NCI-H2227 (cell line): ENCODE measurements at regions not wholly inside any gene's neighbourhood (a gene's known extent, or its start where the extent isn't known, plus 50 kb on each side); places are given as distances from the start of the nearest gene placed in this dataset.
A peak's percentile ranks its signal among the peaks of the same experiment; 100 is the strongest.
"Not testable (repeated sequence)": the region's sequence is repeated elsewhere in the genome, so short reads cannot be mapped to it uniquely, and the experiment has no call there.

Source experiments
- DNase-seq: peaks from one replicate; lab custom pipeline; 2025; ENCODE audit not compliant: unreplicated experiment; lab: John Stamatoyannopoulos, UW

DNA sequence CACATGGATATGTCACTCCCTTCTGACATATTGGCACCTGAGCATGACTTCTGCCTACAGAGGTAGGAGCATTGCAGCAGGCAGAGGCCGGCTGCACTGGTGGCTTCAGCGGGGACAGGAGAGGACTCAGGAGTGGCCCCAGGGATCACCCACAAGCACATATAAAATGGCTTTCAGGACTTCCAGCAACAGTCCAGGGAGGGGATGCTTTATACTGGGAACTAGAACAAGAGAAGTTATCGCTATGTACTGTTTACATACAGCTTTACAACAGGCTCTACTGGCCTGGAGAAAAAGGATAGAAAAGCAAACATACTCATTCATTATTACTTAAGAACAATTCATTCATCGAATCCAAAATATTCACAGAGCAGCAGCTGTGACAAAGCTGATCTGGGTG is 337.8 kb downstream of the THBS2 start:
- no peak for DNase-seq

DNA sequence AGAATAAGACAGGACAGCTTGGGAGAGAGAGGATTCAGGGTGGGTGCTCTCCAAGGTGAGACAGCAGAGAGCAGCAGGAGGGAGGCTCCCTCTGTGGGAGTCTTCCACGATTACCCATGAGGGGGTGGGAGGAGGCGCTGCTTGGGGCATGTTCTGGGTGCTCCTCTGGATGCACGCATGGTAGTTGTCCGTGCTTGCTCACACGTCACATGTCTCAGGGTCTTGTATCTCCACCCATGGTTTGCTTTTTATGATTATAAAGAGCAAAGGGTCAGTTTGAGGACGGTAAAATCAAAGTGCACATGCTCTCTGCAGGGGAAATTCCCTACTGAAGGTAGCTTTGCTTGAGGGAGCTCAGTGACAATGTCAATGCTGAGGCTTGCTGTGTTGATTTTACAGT is 338.4 kb downstream of the THBS2 start:
- no peak for DNase-seq

DNA sequence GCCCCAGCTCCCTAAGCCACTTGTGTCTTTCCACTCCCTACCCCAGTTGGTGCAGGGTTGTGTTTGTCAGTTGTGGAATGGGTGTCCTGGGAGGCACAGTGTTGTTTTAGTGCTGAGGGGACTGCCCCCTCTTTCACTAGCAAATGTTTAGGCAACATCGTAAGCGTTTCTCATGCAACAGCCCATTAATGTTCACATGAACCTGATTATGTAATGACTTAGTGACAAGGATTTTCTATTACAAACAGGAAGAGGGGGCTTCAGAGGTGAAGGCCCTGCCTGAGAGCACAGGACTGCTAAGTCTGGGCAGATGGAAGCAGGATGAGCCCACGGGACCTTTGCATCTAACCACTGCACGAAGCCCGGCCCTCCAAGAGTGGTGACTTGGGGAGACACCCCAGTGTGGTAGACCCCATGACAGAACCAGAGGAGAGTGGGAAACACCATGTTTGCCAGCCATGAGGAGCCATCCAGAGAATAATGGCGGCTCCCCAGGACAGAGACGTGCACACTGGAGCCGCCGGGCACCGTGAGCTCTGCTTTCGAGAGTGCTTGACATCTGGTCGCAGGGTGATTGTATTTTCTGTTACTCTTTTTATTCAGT is 339.7 kb downstream of the THBS2 start:
- no peak for DNase-seq

GRCh38 chr6:168913231-168913865 is 340.3 kb downstream of the THBS2 start:
- DNase-seq = not testable (repeated sequence)

GRCh38 chr6:168909288-168909687 is 344.4 kb downstream of the THBS2 start:
- no peak for DNase-seq

DNA sequence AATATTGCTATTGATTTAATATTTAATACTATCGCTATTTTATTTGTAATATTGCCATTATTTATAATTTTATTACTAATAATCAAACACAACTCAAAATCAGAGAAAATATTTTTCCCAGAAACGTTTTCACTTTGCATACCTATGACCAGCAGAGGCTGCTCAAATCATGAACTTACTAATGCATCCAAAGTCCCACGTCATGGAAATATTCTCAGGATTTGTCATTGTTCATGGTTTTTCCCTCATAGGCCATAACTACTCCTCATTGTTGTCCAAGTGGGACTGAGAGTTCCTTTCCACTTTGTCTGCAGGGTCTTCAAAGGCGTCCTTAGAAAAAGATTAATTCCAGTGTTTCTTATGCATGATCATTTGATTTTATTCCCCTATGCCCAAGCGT is 344.8 kb downstream of the THBS2 start:
- no peak for DNase-seq

GRCh38 chr6:168908166-168908565 is 345.5 kb downstream of the THBS2 start:
- DNase-seq = no peak

GRCh38 chr6:168906391-168906790 is 347.3 kb downstream of the THBS2 start:
- no peak for DNase-seq

DNA sequence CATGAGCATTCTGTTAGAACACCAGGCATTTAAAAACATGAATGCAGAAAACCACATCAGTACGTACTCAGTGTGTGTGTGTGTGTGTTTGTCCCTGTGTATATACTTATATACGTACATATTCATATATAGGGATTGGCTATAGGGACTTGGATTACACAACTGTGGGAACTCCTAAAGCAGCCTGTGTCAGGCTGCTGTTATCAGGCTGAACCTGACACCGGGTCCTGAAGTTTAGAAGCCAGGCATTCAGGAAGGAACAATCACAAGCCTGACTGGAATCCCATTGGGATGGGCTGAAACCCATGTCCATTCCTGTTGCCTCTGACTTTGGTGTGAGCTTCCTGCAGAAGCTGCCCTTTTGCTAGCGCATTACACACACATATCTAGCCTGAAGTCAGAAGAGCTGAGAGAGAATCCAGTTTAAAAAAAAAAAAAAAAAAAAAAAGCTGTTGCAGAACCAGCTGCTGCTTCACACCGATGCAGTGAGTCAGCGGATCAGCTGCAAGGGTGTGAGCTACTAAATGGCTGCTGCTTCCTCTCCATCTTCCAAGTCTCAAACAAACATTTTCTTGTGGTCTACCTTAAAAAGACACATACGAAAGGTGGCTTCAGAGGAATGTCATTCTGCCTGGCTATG is 348.1 kb downstream of the THBS2 start:
- no peak for DNase-seq

GRCh38 chr6:168903613-168904345 is 349.9 kb downstream of the THBS2 start:
- no peak for DNase-seq

- no peak for DNase-seq
Observed at GRCh38 chr6:168902075-168902474, 351.6 kb downstream of the THBS2 start.

DNA sequence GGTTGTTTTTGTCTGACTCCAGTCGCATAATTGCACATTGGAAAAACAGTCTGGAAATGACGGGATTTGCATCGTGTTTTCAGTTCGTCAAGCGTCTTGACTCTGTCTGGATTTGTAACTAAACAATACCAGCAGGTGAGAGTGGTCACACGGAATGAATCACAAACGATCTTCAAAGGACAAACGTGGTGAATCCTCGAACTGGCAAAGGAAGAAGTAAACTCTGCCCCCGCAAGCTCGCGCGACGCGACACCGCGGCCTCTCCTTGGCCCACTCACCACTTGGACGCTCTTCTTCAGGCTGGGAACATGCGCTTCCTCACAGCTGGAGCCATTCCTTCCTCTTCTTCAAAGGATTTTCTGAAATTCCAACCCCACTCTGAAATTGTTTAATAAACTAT is 352.6 kb downstream of the THBS2 start:
- no peak for DNase-seq

- no peak for DNase-seq
Observed at GRCh38 chr6:168896321-168896720, 357.3 kb downstream of the THBS2 start.

DNA sequence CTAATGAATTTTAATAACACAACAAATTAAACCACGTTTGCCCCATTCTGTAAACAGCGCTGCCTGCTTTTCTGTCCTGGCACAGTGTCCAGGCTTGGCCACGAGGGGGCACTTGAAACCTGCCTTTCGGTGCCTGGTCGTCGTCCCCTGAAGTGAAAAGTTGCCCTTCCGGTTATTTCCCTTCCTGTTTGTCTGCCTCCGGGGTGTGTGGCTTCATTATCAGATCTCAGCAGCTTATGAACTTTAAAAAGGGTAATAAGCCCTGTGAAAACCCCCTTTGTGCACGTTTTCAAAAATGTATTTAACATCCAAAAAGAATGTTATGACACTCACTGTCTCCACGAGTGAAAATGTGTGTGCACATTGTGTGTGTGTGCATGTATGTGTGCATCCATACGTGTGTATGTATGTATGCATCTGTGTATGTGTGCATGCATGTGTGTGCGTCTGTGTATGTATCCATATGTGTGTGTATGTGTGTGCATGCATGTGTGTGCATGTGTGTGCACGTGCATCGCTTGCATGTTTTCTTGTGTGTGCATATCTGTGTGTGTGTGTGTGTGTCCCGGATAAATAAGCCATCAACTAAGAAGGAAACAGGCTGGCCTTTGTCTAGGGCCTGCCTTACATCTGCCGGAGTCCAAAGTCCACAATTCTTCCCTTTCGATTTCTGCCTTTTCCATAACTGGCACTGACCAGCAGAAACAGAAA is 358.4 kb downstream of the THBS2 start:
- DNase-seq = peak; percentile 16

DNA sequence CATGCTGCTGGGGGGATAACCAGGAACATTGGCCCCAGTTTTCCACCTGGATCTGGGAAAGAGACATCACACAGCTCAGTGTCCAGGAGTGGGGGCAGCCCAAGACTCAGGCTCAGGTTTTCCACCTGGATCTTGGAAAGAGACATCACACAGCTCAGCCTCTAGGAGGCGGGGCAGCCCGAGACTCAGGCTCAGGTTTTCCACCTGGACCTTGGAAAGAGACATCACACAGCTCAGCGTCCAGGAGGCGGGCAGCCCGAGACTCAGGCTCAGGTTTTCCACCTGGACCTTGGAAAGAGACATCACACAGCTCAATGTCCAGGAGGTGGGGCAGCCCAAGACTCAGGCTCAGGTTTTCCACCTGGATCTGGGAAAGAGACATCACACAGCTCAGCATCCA is 361.6 kb downstream of the THBS2 start:
- no peak for DNase-seq

DNA sequence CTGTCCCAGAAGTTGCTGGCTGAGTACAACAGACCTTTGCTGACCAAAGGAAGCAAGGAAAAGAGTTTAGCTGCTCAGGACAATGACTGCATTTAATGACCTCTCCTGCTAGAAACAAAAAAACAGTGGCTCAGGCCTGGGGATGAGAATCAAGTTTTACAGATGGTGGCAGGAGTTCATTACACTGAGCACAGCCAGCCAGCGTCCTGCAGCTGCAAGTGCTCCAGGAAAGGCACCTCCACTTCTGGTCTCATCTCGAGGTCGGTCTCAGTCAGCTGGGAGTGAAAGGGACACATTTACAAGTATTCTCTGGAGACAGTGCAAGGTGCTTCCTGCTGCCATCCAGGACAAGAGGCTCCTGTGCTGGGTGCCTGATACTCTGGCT is 362.7 kb downstream of the THBS2 start:
- DNase-seq = no peak

GRCh38 chr6:168890306-168890980 is 363.2 kb downstream of the THBS2 start:
- no peak for DNase-seq

DNA sequence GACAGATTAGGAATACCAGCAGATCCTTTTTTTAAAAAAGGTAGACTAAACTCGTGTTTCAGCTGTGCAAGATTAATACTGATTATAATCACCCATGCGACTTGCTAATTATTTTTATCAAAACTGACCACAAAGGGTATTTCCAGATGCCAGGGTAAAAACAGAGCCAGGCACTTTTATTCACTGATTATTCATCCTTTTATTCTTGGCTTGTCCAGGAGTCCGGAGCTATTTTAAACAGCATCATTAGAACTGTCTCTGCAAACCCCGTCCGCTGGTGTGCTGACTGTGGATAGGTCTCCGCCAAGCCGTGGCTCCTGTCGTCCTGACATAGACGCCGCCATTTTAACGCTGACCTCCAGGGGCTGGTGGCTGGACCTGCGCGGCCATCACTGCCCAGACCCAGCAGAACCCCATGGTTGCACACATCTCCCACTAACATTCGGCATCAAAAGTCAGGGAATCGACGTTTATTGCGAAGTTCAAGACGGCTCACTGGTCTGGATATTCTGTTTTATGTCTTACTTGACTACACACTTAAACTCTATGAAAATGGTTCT is 364.8 kb downstream of the THBS2 start:
- DNase-seq = no peak

DNA sequence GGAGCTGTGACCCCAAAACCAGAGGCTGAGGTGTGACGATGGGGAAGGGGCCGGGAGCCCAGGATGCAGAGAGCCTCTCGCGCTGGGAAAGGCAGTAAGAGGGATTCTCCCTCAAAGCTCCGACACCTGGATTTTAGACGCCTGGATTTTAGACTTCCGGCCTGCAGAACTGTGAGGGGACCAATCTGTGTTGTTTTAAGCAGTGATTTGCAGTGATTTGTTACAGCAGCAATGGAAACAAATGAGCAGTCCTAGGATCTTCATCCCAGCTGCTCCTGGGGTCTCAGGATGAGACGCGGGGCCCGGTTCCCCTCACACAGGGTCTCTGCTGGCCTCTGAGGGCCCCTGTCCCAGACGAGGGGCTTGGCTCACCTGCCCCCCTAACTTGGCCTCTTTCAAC is 365.5 kb downstream of the THBS2 start:
- DNase-seq = no peak

- no peak for DNase-seq
Observed at GRCh38 chr6:168887621-168888020, 366.0 kb downstream of the THBS2 start.

DNA sequence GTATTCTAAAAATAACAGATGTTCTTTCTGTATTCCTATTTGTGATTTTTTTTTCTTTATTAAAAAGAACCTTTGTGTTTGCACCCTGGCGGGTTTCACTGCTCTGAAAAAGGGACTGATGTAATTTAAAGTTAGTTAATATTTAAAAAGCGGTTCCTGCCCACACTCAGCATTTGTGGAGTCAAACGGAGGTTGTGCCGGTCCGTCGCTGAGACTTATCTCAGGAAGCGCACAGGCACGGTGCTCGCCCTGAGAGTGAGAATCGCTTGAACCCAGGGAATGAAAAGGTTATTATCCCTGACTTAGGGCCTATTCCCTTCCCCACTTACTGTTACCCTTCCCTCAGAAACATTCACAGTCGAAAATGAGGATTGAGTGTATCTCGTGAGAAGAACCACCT is 366.7 kb downstream of the THBS2 start:
- DNase-seq = no peak
